ENCODE measurements at regions not wholly inside any gene's neighbourhood (a gene's known extent, or its start where the extent isn't known, plus 50 kb on each side); places are given as distances from the start of the nearest gene placed in this dataset.

- ChIA-PET POLR2A (no interaction called here), CTCF (no interaction called here)
- DNase-seq (ENCODE audit: extremely low spot score): no peak
- TF ChIP-seq FOXM1 (IDR thresholded peaks at IDR 0.05; ENCODE audit: borderline replicate concordance): no peak
- no peak for TF ChIP-seq ARNT (IDR thresholded peaks at IDR 0.05)
- no peak for TF ChIP-seq ELF4 (IDR thresholded peaks at IDR 0.05)
- TF ChIP-seq HDGF (IDR thresholded peaks at IDR 0.05; ENCODE audit: borderline replicate concordance): no peak
- no peak for TF ChIP-seq FOXK2 (IDR thresholded peaks at IDR 0.05)
- TF ChIP-seq SP1 (IDR thresholded peaks at IDR 0.05): no peak
- TF ChIP-seq L3MBTL2 (conservative IDR thresholded peaks at IDR 0.05): no peak
- no peak for TF ChIP-seq ZNF384 (IDR thresholded peaks at IDR 0.05)
- TF ChIP-seq PKNOX1 (IDR thresholded peaks at IDR 0.05): no peak
- TF ChIP-seq TARDBP (IDR thresholded peaks at IDR 0.05): no peak
- TF ChIP-seq LEF1 (IDR thresholded peaks at IDR 0.05; ENCODE audit: borderline replicate concordance): no peak
- no peak for TF ChIP-seq CTBP1 (IDR thresholded peaks at IDR 0.05; ENCODE audit: borderline replicate concordance)
- no peak for TF ChIP-seq NFRKB (IDR thresholded peaks at IDR 0.05)
- no peak for TF ChIP-seq SUZ12 (IDR thresholded peaks at IDR 0.05)
- TF ChIP-seq FOXA1 (IDR thresholded peaks at IDR 0.05): no peak
- no peak for TF ChIP-seq BHLHE40 (IDR thresholded peaks at IDR 0.05; ENCODE audit: borderline replicate concordance)
Measured at GRCh38 chr11:70604630-70605467, 206.5 kb downstream of the CTTN start.

GRCh38 chr11:70605468-70605815 is 207.1 kb downstream of the CTTN start:
- no peak for TF ChIP-seq FOXA1 (IDR thresholded peaks at IDR 0.05)
- no peak for TF ChIP-seq FOXM1 (IDR thresholded peaks at IDR 0.05; ENCODE audit: borderline replicate concordance)
- no peak for TF ChIP-seq ELF4 (IDR thresholded peaks at IDR 0.05)
- TF ChIP-seq FOXK2 (IDR thresholded peaks at IDR 0.05): no peak
- TF ChIP-seq PKNOX1 (IDR thresholded peaks at IDR 0.05): no peak
- TF ChIP-seq TARDBP (IDR thresholded peaks at IDR 0.05): no peak
- TF ChIP-seq SP1 (IDR thresholded peaks at IDR 0.05): no peak
- TF ChIP-seq BHLHE40 (IDR thresholded peaks at IDR 0.05; ENCODE audit: borderline replicate concordance): no peak
- TF ChIP-seq CTBP1 (IDR thresholded peaks at IDR 0.05; ENCODE audit: borderline replicate concordance): no peak
- ChIA-PET POLR2A (no interaction called here), CTCF (no interaction called here)
- DNase-seq (ENCODE audit: extremely low spot score): no peak

GRCh38 chr11:70605846-70606245 is 207.5 kb downstream of the CTTN start:
- TF ChIP-seq FOXK2 (IDR thresholded peaks at IDR 0.05) (no peak), ZNF384 (IDR thresholded peaks at IDR 0.05) (no peak), PKNOX1 (IDR thresholded peaks at IDR 0.05) (no peak)
- no peak for DNase-seq (ENCODE audit: extremely low spot score)
- CTCF ChIA-PET: no interaction called here
- POLR2A ChIA-PET: no interaction called here

GRCh38 chr11:70606248-70606950 is 208.1 kb downstream of the CTTN start:
- POLR2A ChIA-PET: no interaction called here

GRCh38 chr11:70606951-70607330 is 208.6 kb downstream of the CTTN start:
- CTCF ChIA-PET: no interaction called here
- TF ChIP-seq NFRKB (IDR thresholded peaks at IDR 0.05) (no peak), SUZ12 (IDR thresholded peaks at IDR 0.05) (no peak), FOXA1 (IDR thresholded peaks at IDR 0.05) (no peak), HDGF (IDR thresholded peaks at IDR 0.05; ENCODE audit: borderline replicate concordance) (no peak), FOXM1 (IDR thresholded peaks at IDR 0.05; ENCODE audit: borderline replicate concordance) (no peak), ZNF384 (IDR thresholded peaks at IDR 0.05) (no peak), L3MBTL2 (conservative IDR thresholded peaks at IDR 0.05) (no peak), ELF4 (IDR thresholded peaks at IDR 0.05) (no peak), SP1 (IDR thresholded peaks at IDR 0.05) (no peak), LEF1 (IDR thresholded peaks at IDR 0.05; ENCODE audit: borderline replicate concordance) (no peak), FOXK2 (IDR thresholded peaks at IDR 0.05) (no peak), PKNOX1 (IDR thresholded peaks at IDR 0.05) (no peak), BHLHE40 (IDR thresholded peaks at IDR 0.05; ENCODE audit: borderline replicate concordance) (no peak), CTBP1 (IDR thresholded peaks at IDR 0.05; ENCODE audit: borderline replicate concordance) (no peak), ARNT (IDR thresholded peaks at IDR 0.05) (no peak)
- no peak for DNase-seq (ENCODE audit: extremely low spot score)
- POLR2A ChIA-PET: no interaction called here

More at GRCh38 chr11:70606248-70606950, 208.1 kb downstream of the CTTN start:
- CTCF ChIA-PET: no interaction called here
- no peak for DNase-seq (ENCODE audit: extremely low spot score)
- TF ChIP-seq ARNT (IDR thresholded peaks at IDR 0.05): no peak
- no peak for TF ChIP-seq FOXM1 (IDR thresholded peaks at IDR 0.05; ENCODE audit: borderline replicate concordance)
- no peak for TF ChIP-seq ELF4 (IDR thresholded peaks at IDR 0.05)
- TF ChIP-seq BHLHE40 (IDR thresholded peaks at IDR 0.05; ENCODE audit: borderline replicate concordance): no peak
- TF ChIP-seq FOXK2 (IDR thresholded peaks at IDR 0.05): no peak
- no peak for TF ChIP-seq SP1 (IDR thresholded peaks at IDR 0.05)
- TF ChIP-seq LEF1 (IDR thresholded peaks at IDR 0.05; ENCODE audit: borderline replicate concordance): no peak
- no peak for TF ChIP-seq CTBP1 (IDR thresholded peaks at IDR 0.05; ENCODE audit: borderline replicate concordance)
- TF ChIP-seq FOXA1 (IDR thresholded peaks at IDR 0.05): no peak
- no peak for TF ChIP-seq SUZ12 (IDR thresholded peaks at IDR 0.05)
- no peak for TF ChIP-seq TARDBP (IDR thresholded peaks at IDR 0.05)

All from HEK293T (cell line).